ENCODE measurements at regions not wholly inside any gene's neighbourhood (a gene's known extent, or its start where the extent isn't known, plus 50 kb on each side); places are given as distances from the start of the nearest gene placed in this dataset.

DNA sequence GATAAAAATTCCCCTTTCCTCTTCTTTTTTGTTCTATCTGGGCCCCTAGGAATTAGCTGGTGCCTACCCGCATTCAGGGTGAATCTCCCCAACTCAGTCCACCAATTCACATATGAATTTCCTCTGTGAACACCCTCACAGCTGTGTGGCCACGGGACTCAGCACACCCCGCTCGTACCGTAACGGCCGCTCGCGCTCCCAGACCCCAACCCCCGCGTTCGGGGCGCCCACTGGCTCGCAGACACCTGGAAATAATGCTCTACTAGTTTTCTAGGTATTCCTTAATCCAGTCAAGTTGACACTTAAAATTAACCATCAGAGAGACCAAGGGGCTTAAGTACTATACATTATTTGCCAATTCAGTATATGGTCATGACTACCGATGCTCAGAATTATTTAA lies 1702.1 kb upstream of the PCDH20 start:
- no peak for DNase-seq (ENCODE audit: low read depth)
- TF ChIP-seq, protein P1, sequence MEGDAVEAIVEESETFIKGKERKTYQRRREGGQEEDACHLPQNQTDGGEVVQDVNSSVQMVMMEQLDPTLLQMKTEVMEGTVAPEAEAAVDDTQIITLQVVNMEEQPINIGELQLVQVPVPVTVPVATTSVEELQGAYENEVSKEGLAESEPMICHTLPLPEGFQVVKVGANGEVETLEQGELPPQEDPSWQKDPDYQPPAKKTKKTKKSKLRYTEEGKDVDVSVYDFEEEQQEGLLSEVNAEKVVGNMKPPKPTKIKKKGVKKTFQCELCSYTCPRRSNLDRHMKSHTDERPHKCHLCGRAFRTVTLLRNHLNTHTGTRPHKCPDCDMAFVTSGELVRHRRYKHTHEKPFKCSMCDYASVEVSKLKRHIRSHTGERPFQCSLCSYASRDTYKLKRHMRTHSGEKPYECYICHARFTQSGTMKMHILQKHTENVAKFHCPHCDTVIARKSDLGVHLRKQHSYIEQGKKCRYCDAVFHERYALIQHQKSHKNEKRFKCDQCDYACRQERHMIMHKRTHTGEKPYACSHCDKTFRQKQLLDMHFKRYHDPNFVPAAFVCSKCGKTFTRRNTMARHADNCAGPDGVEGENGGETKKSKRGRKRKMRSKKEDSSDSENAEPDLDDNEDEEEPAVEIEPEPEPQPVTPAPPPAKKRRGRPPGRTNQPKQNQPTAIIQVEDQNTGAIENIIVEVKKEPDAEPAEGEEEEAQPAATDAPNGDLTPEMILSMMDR (IDR thresholded peaks at IDR 0.05; ENCODE audit: insufficient read depth, low read depth, low read length, missing control alignments): no peak
- H3K4me3 ChIP-seq (ENCODE audit: low read length): no peak overlapping the region

DNA sequence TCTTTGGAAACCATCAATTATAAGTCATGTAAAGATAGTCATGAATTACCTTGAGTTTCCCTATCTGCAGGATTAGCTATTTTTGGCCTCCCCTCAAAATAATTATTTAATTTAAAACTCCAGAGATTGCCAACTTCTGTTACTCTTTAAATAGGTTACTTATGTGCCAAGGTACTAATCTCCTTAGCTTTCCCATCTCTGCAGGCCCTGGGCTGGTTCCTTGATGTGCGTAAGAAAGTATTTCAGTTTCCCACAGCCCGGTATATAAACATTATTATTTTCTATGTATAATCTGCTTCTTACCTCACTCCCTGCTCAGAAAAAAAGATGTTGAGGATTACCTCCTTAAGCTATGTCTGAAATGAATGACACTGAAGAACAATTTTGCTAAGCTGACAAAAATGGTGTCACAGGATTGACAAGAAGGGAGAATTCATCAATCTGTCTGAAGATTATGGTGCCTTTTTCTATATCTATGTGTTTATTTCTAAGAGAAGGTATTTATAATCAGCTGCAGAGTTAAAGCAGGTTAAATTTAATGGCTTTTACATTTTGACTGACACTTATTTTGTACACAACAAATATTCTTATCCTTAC lies 1697.2 kb upstream of the PCDH20 start:
- no peak overlapping the region for H3K4me3 ChIP-seq (ENCODE audit: low read length)
- no peak for DNase-seq (ENCODE audit: low read depth)
- TF ChIP-seq, protein P1 (IDR thresholded peaks at IDR 0.05; ENCODE audit: insufficient read depth, low read depth, low read length, missing control alignments): no peak

DNA sequence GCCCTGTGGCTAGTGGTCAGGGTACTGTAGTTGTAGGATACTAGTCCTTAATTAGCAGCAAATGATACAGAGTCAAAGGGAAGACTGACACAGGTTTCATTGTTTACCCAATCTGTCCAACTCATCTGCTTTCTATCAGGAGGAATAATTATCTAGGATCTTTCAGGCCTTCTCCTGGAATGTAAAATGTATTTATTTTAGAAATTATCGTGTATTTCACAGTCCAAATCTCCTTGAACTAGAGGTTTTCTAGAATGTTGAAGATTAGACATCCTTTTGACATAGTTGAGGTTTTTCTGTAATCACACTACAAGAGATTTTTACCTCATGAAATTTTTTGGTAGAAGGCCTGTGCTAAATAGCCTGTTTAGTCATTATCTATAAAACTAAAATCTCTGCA lies 1694.8 kb upstream of the PCDH20 start:
- no peak overlapping the region for H3K4me3 ChIP-seq (ENCODE audit: low read length)

DNA sequence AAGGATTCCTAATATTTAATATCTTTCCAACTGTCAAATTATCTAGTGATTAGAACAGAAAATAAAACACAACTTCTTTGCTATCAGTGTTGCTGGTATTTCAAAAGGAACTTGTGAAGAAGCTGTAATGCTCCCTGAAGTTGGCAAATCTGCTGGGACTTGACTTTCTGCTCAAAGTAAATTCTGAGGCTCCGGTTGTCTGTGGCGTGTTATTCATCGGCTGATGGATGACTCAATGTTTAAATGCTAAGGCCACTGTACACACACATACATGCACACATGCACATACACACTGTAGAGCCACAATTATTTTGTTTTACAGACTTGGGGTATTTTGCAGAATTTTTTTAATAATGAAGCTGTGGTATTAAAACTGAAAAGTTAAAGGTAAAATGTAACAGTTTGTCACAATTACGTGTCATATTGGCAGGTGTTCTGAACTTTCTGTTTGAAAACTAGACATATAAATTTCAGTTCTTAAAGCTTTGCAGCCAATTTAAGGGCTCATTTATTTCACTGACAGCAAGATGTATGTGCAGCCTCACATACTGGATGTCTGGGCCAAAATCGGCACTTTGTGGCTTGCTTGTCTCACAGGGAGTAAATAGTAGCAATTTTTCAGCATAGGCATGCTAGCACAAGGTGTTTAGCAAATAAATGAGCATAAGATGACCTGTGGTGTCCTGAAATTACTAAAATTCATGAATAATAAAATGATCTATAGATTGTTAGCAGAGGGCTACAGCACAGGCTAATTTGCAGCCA lies 1691.7 kb upstream of the PCDH20 start:
- peak; percentile 54 for DNase-seq (ENCODE audit: low read depth)
- H3K4me3 ChIP-seq (ENCODE audit: low read length): no peak overlapping the region
- TF ChIP-seq, protein P1 (IDR thresholded peaks at IDR 0.05; ENCODE audit: insufficient read depth, low read depth, low read length, missing control alignments): no peak

More for the DNA sequence above, 1694.8 kb upstream of the PCDH20 start:
- DNase-seq (ENCODE audit: low read depth): no peak
- TF ChIP-seq, protein P1 (IDR thresholded peaks at IDR 0.05; ENCODE audit: insufficient read depth, low read depth, low read length, missing control alignments): no peak

DNA sequence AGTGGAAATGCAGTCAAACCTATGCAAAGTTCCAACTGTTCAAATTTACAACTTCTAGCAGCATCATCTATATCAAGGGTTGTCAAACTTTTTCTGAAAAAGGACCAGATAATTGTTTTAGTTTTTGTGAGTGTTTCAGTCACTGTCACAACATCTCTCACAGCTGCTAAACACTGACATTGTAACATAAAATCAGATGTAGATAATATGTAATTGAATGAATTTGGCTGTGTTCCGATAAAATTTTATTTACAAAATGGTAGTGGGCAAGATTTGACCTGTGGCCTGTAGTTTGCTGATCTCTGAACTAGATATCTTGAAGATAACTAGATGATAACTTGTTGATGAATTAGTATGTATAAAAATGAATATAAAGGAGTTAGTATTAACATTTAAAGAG lies 1679.1 kb upstream of the PCDH20 start:
- no peak for DNase-seq (ENCODE audit: low read depth)
- TF ChIP-seq, protein P1 (IDR thresholded peaks at IDR 0.05; ENCODE audit: insufficient read depth, low read depth, low read length, missing control alignments): no peak
- no peak overlapping the region for H3K4me3 ChIP-seq (ENCODE audit: low read length)

DNA sequence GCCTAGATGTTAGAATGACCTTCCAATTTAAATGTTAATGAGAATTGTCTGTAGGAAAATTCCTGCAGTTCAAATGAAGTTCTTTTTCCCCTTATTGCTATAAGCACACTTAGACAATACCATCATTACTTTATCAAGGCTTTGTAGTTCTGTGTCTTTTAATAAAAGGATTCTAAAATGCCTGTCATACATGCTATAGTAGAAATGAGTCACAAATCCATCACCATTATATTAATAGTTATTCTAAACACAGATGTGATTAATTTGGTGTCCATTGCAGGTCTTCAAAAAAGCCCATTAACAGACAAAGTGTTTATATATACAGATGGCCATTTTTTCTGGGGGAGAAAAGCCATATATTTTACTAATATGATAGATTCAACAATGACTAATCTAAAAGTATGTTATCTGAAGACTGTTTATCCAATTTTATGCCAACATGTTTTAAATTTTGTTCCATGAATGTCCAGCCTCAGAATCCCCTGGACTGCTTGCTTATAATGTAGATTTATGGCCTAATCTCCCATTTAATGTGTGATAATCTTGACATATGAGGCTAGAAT lies 1678.3 kb upstream of the PCDH20 start:
- TF ChIP-seq, protein P1 (IDR thresholded peaks at IDR 0.05; ENCODE audit: insufficient read depth, low read depth, low read length, missing control alignments): no peak
- no peak for DNase-seq (ENCODE audit: low read depth)
- H3K4me3 ChIP-seq (ENCODE audit: low read length): no peak overlapping the region

Data from epithelial cell of esophagus (primary cell).